ENCODE measurements at regions not wholly inside any gene's neighbourhood (a gene's known extent, or its start where the extent isn't known, plus 50 kb on each side); places are given as distances from the start of the nearest gene placed in this dataset.
"Not testable (repeated sequence)": the region's sequence is repeated elsewhere in the genome, so short reads cannot be mapped to it uniquely, and the experiment has no call there.

DNA sequence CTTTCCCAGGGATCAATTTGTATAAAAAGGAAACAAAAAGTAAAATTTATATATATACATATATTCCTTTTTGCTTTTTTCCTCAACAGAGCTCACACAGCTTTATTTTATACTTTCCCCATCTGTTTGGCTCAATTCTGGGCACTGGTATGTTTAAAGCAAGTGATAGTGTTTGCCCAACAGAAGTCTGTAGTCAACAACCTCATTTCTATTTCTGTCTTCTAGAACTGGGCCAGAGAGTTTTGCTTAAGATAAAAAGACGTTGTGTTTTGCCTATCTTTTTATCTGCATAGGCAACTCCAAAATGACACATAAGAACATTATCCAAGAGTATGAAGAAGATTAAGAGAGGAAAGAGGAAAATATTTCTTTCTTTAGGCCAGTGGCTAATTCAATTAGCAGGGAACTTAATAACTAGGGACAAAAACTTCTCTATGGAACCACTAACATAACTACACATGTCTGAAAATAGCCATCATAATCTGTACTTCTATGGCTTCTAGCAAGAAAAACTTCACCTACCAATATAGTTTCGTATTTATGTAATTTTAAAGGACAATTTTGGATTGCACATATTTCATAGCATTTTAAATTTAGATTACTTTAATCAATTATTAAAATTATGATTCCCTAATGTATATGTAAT is 1300.5 kb downstream of the ARAP2 start:
- DNase-seq, result no peak

DNA sequence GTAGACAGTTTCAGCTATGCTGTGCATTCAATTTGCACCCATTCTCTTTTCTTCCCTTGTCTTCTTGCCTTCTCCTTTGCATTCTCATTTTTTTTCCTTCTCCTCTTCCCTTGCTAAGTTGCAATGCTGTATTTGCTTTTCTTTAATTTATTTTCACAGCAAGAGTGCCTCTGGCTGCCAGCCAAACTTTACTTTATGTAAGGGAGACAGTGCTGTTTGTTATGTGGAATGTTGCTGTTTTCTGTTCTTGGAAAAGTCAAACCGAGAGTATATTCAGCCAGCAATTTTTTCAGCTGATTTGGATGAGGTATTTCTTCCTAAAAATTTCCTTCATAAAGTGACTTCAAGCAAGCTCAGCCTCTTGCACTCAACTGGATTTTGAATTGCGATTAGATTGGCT is 1293.4 kb downstream of the ARAP2 start:
- no peak for DNase-seq

DNA sequence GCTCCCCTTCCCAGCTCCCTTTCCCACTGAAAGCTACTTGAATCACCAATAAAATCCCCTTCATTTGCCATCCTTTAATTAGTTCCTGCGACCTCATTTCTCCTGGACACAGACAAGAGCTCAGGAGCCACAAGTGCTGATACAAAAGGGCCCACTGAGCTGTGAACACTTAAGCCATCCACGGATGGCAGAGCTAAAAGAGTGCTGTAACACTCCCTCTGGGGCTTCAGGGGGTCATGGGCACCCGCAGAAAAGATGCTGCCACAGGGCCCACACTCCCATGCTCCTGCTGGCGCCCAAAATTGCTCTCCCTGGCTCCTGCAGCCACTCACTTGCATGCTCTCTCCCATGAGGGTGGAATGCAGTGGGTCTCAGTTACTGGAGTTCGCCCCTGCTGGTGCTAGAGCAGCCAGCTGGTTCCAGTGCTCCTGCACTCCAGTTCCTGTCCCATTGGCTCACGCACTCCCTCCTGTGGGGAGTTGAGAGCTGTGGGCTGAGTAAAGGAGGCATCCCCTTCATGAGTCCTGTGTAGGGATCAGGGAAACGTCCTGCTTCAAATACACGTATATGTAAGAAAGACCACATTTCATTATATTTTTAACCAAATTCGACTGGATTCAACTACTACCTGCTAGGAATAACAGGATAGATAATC is 1291.0 kb downstream of the ARAP2 start:
- DNase-seq, result no peak

DNA sequence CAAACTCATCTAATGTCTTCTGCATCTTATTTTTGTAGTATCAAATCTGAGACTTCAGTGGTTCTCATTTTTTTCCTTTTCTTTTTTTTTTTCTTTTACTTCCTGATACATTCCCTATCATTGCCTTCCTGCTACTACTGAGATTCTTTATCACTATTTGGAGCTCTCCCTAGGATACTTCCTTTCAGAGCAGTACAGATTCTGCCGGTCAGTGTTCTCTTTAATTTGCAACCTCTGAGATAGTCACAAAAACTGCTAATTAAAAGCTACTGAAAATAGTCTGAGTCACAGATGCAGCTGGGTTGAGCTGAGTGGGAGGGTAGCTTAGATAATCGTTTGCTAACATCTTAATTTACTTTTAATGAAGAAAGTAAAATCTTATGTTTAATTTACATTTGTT is 1279.7 kb downstream of the ARAP2 start:
- DNase-seq, result no peak

DNA sequence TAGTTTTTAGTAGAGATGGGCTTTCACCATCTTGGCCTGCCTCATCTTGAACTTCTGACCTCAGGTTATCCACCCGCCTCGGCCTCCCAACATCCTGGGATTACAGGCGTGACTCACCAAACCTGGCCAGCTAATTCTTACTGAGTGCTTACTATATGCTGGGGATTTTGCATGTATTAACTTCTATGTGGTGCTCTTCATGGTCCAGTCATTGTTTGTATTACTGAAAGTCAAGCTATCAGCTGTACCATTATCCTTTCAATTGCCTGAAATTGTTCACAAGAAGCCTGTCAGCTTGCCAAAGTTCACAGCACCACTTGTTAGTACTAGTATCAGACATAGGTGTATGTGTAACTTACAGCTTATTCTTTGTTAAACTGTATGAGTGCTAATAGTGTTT is 1272.1 kb downstream of the ARAP2 start:
- no peak for DNase-seq

DNA sequence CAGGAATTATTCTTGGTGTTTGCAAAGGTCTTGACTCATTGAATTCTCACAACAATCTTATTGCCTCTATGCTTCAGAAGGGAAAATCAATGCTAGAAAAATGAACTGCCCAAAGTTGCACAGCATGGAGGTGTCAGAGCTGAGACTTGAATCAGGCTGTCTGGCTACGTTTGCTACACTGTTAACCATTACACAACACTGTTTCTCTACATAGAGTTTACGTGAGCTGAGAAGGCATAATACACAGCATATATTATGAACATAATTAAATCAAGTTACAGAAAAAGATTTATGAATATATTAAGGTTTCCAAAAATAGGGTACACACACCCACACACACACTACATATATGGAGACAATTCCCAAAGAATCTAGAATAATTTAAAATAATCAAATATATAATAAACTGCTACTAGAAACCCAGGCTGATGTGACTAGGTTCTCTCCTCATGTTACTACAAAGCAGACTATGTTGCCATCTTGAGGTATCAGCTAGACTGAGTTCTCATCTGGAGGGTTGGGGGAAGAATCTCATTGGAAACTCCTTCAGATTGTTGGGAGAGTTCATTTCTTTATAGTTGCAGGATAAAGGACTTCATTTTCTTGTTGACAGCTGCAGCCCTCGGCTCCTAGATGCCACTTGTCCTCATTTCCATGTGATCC is 1270.5 kb downstream of the ARAP2 start:
- DNase-seq, result no peak

DNA sequence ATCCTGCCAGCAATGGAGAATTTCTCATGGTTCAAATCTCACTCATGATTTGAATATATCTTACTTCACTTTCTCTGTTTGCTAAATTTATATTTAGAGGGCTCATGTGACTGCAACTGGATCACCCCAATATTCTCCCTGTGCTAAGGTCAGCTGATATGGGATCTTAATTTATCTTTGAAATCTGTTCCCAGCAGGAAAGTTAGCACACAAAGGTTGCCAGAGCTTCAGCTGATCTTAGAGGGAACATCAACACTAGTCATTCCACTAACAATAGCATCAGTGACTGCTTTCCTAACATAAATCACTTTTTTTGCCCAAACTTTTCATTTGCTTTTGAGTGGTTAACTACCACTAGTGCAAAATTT is 1270.0 kb downstream of the ARAP2 start:
- no peak for DNase-seq

DNA sequence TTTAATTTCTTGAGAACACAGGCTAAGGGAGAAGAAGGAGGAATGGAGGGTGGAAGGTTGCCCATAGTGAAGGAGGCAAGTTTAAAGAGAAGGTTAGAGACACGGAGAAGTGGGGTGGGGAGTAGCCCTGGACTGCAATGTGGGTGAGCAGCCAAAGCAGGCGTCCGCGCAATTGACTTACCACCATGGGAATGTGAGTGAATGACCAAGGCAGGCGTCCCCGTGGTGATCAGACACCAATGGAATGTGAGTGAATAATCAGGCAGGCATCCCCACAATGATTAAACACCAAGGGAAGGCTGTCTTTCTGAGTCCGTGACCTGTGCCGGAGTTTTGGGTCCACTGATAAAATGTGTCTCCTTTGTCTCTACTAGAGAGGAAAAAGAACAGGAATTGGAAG is 1223.1 kb downstream of the ARAP2 start:
- not testable (repeated sequence) for DNase-seq

DNA sequence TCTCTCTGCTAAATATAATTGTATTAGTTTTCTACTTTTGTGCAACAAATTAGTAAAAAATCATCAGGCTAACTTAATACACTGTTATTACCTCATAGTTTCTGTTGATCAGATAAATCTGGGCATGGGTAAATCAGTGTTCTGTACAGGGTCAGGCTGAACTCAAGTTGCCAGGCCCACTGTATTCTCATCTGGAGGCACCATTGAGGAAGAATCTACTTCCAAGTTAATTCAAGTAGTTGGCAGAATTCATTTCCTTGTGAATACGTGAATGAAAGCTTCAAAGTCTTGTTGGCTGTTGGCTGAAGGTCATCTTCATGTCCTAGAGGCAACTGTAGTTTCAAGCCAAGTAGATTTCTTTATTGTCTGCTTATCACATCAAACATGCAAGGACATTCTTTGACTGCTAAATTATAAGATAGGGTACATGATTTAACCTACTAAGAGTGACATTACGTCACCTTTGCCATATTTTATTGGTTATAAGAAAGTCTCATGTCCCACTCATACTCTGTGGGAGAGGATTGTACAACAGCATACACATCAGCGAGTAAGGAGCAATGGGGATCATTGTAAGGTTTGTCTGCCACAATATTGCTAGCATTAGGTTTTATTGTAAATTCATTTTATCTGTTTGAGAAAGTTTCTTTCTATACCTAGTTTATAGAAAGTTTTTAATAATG is 1219.0 kb downstream of the ARAP2 start:
- DNase-seq, result no peak

DNA sequence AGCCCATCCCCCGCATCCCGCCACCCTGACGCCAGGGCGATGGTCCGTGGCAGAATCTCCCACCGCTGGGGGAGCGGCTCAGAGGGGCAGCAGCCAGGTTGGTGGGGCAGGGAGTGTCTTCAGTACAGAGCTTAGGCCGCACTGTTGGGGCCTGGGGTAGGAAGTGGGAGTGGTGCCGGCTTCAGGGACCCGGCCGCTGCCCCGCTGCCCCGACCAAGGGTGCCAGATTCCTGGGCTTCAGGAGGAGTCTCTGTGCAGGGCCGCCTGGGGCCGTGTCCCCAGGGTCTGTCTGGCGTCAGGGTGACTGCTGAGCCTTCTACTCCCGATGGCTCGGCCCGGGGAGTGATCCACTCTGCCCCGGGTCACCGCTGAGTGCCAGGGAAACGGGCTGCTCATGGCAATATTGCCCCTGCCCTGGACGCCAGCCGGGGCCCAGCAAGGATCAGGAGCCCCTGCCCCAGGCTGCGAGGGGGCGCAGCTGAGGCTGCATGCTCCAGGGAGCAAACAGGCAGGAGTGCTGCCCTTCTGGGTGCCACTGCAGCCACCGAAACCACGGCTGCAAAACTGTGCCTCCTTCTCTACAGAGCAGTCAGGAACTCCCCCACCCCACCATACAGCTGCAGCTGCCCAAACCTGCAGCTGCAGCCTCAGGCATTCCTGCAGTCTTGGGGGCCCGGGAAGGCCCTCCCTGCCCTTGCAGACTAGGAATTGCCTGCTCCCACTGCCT is 1206.1 kb downstream of the ARAP2 start:
- no peak for DNase-seq

DNA sequence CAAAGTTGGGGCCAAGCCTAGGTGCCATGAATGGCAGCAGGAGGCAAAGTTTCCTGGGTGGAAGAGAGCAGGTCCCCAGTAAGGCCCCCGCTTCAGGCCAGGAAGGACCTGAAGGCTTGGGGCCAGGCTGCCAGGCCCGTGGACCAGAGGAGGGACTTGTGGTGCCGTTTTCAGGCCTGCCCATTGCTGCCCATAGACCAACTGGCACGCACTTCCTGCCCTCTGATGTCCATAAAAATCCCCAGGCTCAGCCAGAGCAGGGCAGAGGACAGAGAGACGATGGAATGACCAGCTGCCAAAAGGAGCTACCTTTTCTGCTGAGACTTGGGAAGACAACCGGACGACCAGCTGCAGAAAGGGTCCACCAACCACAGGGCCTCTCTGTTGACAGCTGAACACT is 1205.5 kb downstream of the ARAP2 start:
- no peak for DNase-seq

DNA sequence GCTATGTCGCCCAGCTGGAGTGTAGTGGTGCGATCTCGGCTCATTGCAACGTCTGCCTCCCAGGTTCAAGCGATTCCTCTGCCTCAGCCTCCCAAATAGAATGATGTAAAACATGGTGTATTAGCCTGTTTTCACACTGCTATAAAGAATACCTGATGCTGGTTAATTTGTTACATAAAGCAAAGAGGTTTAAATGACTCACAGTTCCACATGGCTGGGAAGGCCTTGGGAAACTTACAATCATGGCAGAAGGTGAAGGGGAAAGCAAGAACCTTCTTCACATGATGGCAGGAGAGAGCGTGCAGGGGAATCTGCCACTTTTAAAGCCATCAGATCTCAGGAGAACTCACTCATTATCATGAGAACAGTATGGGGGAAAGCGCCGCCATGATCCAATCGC is 1191.8 kb downstream of the ARAP2 start:
- DNase-seq, result no peak

DNA sequence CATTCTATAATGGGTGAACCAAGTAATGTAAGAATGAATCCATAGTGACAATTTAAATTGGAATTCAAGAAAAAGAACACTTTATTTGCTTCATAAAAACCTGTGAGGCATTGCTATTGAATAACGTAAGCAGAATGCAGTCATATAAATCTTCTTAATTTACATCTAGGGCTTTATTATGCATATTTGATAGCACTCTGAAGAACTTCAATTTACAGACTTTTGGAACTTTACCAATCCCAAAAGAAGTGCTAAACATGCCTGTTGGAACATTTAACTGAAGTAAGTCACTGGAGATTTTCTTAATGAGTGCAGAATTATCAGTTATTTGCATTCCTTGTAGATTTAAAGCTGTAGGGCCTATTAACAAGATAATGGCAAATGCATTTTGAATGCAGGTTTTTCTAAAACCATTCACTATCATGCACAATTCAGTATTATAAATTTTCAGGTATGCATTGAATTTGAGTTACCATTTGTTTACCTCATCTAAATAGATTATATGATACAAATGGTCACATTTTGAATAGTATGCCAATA is 1181.2 kb downstream of the ARAP2 start:
- DNase-seq, result no peak

DNA sequence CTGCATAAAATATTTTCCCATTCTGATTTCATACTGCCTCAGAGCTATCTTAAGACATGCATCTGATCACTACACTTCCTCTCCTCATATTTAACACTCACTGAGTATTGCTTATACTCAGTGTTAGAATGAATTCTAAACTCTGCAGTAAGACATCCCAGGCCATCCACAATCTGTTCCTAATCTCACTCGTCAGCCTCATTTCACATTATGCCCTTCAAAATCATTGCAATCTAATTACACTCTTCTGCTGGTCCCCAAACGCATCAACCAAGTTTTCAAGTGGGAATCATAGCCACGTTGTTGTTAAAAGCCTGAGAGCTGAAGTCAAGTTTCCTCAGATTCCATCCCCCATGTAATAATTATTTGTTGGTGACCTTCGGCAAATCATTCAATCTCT is 1177.9 kb downstream of the ARAP2 start:
- no peak for DNase-seq

DNA sequence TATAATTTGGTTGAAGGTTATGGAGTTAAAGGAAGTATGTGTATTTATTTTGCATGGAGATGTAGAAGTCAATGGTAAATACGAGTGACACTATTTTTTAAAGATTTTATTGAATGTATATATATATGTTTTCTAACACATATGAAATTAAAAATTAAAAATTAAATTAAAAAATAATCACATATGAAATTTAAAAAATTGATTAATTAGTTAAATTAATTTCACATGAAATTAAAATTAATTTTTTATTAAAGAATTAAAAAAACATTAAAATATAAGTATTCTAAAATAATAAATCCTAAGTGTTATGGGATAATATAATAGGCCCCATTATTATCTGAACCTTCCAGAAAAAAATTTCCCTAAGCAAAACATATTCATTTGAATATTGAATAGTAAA is 1163.5 kb downstream of the ARAP2 start:
- no peak for DNase-seq

DNA sequence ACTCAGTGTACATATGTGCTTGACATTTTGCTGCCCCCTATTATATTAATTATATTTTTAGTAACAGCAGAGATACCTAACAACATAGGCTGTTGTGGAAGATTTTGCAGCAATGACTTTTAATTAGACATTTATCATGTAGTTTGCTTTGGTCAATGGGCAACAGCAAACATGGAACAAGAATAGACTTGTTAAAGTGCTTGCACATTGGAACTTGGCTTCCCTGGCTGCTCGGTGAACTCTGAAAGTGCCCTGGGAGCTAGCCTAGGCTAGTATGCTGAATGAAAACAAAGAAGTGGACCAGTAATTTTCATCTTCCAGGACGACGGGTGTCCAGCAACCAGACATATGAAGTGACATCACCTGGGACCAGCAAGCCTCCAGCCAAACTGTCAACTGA is 1157.1 kb downstream of the ARAP2 start:
- no peak for DNase-seq

DNA sequence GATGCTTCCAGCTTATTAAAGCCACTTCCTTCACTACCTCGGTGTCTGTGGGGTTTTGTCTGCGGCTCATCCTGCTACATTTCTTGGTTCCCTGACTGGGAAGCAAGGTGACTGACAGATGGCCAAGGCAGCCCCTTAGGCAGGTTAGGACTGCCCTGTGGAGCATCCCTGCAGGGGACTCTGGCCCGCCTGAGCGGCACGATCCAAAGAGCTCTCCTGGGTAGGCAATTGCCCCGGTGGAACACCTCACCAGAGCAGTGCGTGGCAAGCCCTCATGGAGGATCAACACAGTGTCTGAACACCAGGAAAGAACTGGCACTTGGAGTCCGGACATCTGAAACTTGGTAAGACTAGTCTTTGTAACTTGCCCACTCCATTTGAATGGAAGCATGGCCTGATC is 1143.4 kb downstream of the ARAP2 start:
- no peak for DNase-seq

DNA sequence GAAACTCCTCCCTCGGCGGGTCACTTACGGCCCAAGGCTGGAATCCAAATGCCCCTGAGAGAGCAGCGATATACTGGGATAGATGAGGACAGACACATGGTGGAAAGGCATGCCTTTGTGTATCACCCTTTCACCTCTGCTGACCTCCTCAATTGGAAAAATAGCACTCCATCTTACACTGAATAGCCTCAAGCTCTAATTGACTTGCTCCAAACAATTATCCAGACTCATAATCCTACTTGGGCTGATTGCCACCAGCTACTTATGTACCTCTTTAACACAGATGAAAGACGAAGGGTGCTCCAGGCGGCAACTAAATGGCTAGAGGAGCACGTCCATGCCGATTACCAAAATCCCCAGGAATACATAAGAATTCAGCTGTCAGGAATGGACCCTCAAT is 1142.2 kb downstream of the ARAP2 start:
- no peak for DNase-seq

DNA sequence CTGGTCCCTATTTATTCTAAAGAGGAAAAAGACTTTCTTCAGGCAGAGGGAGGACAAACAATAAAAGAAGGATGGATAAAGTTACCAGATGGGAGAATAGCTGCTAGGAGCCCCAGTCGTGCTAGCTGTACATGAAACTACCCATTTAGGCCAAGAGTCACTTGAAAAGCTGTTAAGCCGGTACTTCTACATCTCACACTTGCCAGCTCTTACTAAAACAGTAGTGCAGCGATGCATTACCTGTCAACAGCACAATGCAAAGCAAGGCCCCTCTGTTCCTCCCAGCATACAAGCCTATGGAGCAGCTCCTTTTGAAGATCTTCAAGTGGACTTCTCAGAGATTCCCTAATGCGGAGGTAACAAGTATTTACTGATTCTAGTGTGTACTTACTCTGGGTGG is 1138.8 kb downstream of the ARAP2 start:
- peak; percentile 24 for DNase-seq

DNA sequence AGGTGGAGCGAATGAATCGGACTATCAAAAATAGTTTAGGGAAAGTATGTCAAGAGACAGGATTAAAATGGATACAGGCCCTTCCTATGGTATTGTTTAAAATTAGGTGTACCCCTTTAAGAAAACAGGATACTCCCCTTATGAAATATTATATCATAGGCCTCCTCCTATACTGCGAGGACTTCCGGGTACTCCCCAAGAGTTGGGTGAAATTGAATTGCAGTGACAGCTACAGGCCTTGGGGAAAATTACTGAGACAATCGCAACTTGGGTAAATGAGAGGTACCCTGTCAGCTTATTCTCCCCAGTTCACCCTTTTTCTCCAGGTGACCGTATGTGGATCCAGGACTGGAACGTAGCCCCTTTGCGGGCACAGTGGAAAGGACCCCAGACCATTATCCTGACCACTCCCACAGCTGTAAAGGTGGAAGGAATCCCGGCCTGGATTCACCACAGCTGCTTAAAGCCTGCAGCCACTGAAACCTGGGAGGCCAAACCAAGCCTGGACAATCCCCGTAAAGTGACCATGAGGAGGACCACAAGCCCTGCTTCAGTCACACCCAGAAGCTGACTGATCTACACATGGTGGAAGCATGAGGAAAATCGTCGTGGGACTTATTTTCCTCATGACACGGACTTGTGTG is 1138.1 kb downstream of the ARAP2 start:
- DNase-seq, result no peak

DNA sequence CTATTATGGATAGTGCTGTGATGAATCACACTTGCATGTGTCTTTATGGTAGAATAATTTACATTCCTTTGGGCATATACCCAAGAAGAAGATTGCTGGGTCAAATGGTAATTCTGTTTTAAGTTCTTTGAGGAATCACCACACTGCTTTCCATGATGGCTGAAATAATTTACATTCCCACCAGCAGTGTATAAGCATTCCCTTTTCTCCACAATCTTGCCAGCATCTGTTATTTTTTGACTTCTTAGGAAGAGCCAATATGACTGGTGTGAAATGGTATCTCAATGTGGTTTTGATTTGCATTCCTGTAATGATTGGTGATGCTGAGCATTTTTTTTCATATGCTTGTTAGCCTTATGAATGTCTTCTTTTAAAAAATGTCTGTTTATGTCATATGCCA is 1120.2 kb downstream of the ARAP2 start:
- DNase-seq, result no peak

DNA sequence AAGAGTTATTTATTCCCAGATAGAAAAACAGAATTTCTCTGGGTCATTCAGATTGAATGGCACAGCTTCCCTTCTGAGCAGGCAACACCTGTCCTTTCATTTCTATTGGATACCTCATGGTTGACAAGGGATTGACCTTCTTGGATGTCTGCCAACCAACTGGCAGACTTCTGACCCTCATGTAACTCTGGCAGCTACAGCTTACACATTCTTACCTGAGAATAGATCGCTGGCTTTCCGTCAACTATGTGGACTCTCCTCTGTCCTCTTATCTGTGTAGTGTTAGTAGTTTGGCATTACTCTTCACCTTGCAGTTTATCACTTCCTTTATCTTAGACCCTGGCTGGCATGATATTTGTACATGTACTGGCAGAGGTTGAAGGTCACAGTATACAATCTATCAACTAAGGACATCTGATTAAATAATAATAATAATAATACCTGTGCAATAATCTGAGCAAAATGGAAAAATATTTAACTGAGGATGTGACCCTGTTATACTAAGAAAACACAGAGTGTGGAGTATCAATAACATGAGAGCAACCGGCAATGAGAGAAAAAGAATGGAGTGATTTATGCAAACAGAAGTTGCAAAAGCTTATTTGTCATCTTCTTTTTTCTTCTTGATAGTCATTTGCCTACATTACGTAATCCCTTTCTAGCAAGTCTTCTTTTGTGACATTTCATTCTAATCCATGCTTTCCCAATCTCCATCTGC is 1118.2 kb downstream of the ARAP2 start:
- no peak for DNase-seq
